GM19463 (cell line): ENCODE measurements at regions not wholly inside any gene's neighbourhood (a gene's known extent, or its start where the extent isn't known, plus 50 kb on each side); places are given as distances from the start of the nearest gene placed in this dataset.
"Not testable (repeated sequence)": the region's sequence is repeated elsewhere in the genome, so short reads cannot be mapped to it uniquely, and the experiment has no call there.

ENCODE experiments used
- ATAC-seq: cut with Tn5 transposase; IDR thresholded peaks from one replicate; pipeline ENCODE4 v1.9.1; 2021; ENCODE audit warnings: mild to moderate bottlenecking, moderate library complexity; ENCODE audit not compliant: unreplicated experiment

- ATAC-seq, result no peak
Measured at GRCh38 chr9:86997156-86997555, 49.9 kb upstream of the GAS1 start.

- ATAC-seq, result no peak
Measured at GRCh38 chr9:86997951-86998350, 50.6 kb upstream of the GAS1 start.

- no peak for ATAC-seq
Measured at GRCh38 chr9:87002517-87002916, 55.2 kb upstream of the GAS1 start.

GRCh38 chr9:87004016-87004415, 56.7 kb upstream of the GAS1 start:
- ATAC-seq, result no peak

- ATAC-seq, result no peak
Measured at GRCh38 chr9:87006956-87007355, 59.6 kb upstream of the GAS1 start.

- no peak for ATAC-seq
Measured at GRCh38 chr9:87007711-87008366, 60.5 kb upstream of the GAS1 start.

- no peak for ATAC-seq
Measured at GRCh38 chr9:87008667-87009066, 61.4 kb upstream of the GAS1 start.

GRCh38 chr9:87010626-87011025, 63.3 kb upstream of the GAS1 start:
- no peak for ATAC-seq

- ATAC-seq, result no peak
Measured at GRCh38 chr9:87011551-87011950, 64.2 kb upstream of the GAS1 start.

- no peak for ATAC-seq
Measured at GRCh38 chr9:87013490-87013889, 66.2 kb upstream of the GAS1 start.

GRCh38 chr9:87014436-87014835, 67.1 kb upstream of the GAS1 start:
- no peak for ATAC-seq

GRCh38 chr9:87016681-87017080, 69.4 kb upstream of the GAS1 start:
- no peak for ATAC-seq

GRCh38 chr9:87020169-87020950, 73.1 kb upstream of the GAS1 start:
- ATAC-seq, result no peak

GRCh38 chr9:87022178-87022577, 74.9 kb upstream of the GAS1 start:
- ATAC-seq, result no peak

- no peak for ATAC-seq
Measured at GRCh38 chr9:87026204-87026603, 78.9 kb upstream of the GAS1 start.

GRCh38 chr9:87028836-87029235, 81.5 kb upstream of the GAS1 start:
- not testable (repeated sequence) for ATAC-seq

GRCh38 chr9:87029905-87030304, 82.6 kb upstream of the GAS1 start:
- ATAC-seq, result no peak

GRCh38 chr9:87034841-87035240, 87.5 kb upstream of the GAS1 start:
- no peak for ATAC-seq

- no peak for ATAC-seq
Measured at GRCh38 chr9:87035879-87036278, 88.6 kb upstream of the GAS1 start.

GRCh38 chr9:87036506-87036905, 89.2 kb upstream of the GAS1 start:
- ATAC-seq, result no peak

GRCh38 chr9:87039809-87040392, 92.6 kb upstream of the GAS1 start:
- ATAC-seq, result no peak

- ATAC-seq, result no peak
Measured at GRCh38 chr9:87040410-87041009, 93.2 kb upstream of the GAS1 start.
